GM19468 (cell line): ENCODE measurements at regions not wholly inside any gene's neighbourhood (a gene's known extent, or its start where the extent isn't known, plus 50 kb on each side); places are given as distances from the start of the nearest gene placed in this dataset.
"Not testable (repeated sequence)": the region's sequence is repeated elsewhere in the genome, so short reads cannot be mapped to it uniquely, and the experiment has no call there.

ENCODE experiments used
- ATAC-seq: cut with Tn5 transposase; IDR thresholded peaks from one replicate; pipeline ENCODE4 v1.9.1; 2021; ENCODE audit warnings: mild to moderate bottlenecking, moderate library complexity, moderate number of reproducible peaks; ENCODE audit not compliant: unreplicated experiment; ENCODE audit errors: extremely low read depth

- ATAC-seq = no peak
These were observed 353.4 kb upstream of the FZD8 start for GRCh38 chr10:35995485-35995884.

- ATAC-seq = no peak
These were observed 351.8 kb upstream of the FZD8 start for GRCh38 chr10:35993591-35994515.

GRCh38 chr10:35992107-35992506 lies 350.0 kb upstream of the FZD8 start:
- ATAC-seq = no peak

- no peak for ATAC-seq
These were observed 344.8 kb upstream of the FZD8 start for GRCh38 chr10:35986756-35987502.

- ATAC-seq = no peak
These were observed 337.0 kb upstream of the FZD8 start for GRCh38 chr10:35979116-35979515.

GRCh38 chr10:35973912-35974591 lies 332.0 kb upstream of the FZD8 start:
- ATAC-seq = not testable (repeated sequence)

- ATAC-seq = no peak
These were observed 330.2 kb upstream of the FZD8 start for GRCh38 chr10:35972275-35972674.

- ATAC-seq = no peak
These were observed 329.3 kb upstream of the FZD8 start for GRCh38 chr10:35971397-35971796.

GRCh38 chr10:35963685-35964084 lies 321.6 kb upstream of the FZD8 start:
- no peak for ATAC-seq

GRCh38 chr10:35961501-35961900 lies 319.4 kb upstream of the FZD8 start:
- no peak for ATAC-seq

- no peak for ATAC-seq
These were observed 317.2 kb upstream of the FZD8 start for GRCh38 chr10:35959252-35959651.

GRCh38 chr10:35958609-35959008 lies 316.5 kb upstream of the FZD8 start:
- ATAC-seq = not testable (repeated sequence)

- ATAC-seq = no peak
These were observed 308.6 kb upstream of the FZD8 start for GRCh38 chr10:35950701-35951100.

GRCh38 chr10:35950226-35950625 lies 308.1 kb upstream of the FZD8 start:
- no peak for ATAC-seq

GRCh38 chr10:35949811-35950211 lies 307.7 kb upstream of the FZD8 start:
- no peak for ATAC-seq

- ATAC-seq = no peak
These were observed 304.5 kb upstream of the FZD8 start for GRCh38 chr10:35946556-35946955.

GRCh38 chr10:35942057-35942456 lies 300.0 kb upstream of the FZD8 start:
- no peak for ATAC-seq

- ATAC-seq = no peak
These were observed 298.3 kb upstream of the FZD8 start for GRCh38 chr10:35940141-35941041.

GRCh38 chr10:35938160-35938559 lies 296.1 kb upstream of the FZD8 start:
- ATAC-seq = no peak

GRCh38 chr10:35937546-35937945 lies 295.4 kb upstream of the FZD8 start:
- ATAC-seq = no peak
